Activated CD8-positive, alpha-beta T cell treated with anti-CD3 and anti-CD28 coated beads, Interleukin-2, amount 10 ng/mL, durations not matched to agents 7 days and 5 days (primary cell): ENCODE measurements at regions not wholly inside any gene's neighbourhood (a gene's known extent, or its start where the extent isn't known, plus 50 kb on each side); places are given as distances from the start of the nearest gene placed in this dataset. TPM values are rescaled to one million over a fixed set of nuclear protein-coding genes. Genes with fewer than 3 reads are reported as not detected.
A peak's percentile ranks its signal among the peaks of the same experiment; 100 is the strongest.

ENCODE experiments used
- ATAC-seq: fragments of 150-1000 bp; cut with Tn5 transposase; one replicate; pipeline ENCODE4 v1.10.0; 2021; ENCODE audit warnings: moderate library complexity
- CTCF ChIA-PET: fragments of 350-600 bp; sonication (Branson Sonifier 250); formaldehyde crosslinking; loops from one replicate; lab custom pipeline; 2021; ENCODE audit warnings: antibody characterized with exemption; lab: Charles Lee
- POLR2A ChIA-PET: fragments of 350-600 bp; sonication (Branson Sonifier 250); formaldehyde crosslinking; loops from one replicate; lab custom pipeline; 2021; ENCODE audit warnings: antibody characterized with exemption; lab: Charles Lee
- DNase-seq: peaks from one replicate; pipeline ENCODE4 v3.0.0-alpha.2; 2020
- H3K27ac Mint-ChIP-seq: one replicate; pipeline ENCODE4 v1.8.0; 2021; ENCODE audit warnings: mild to moderate bottlenecking, mixed read lengths
- H3K27me3 Mint-ChIP-seq: one replicate; pipeline ENCODE4 v1.8.0; 2021; ENCODE audit warnings: low read depth, mixed read lengths
- H3K36me3 Mint-ChIP-seq: one replicate; pipeline ENCODE4 v1.8.0; 2021; ENCODE audit warnings: low read depth, mixed read lengths
- H3K4me1 Mint-ChIP-seq: one replicate; pipeline ENCODE4 v1.8.0; 2021; ENCODE audit warnings: low read depth, mixed read lengths
- H3K4me3 Mint-ChIP-seq: one replicate; pipeline ENCODE4 v1.8.0; 2021; ENCODE audit warnings: mild to moderate bottlenecking, mixed read lengths
- H3K9me3 Mint-ChIP-seq: one replicate; pipeline ENCODE4 v1.8.0; 2022; ENCODE audit warnings: mixed read lengths; ENCODE audit not compliant: insufficient read depth
- microRNA-seq: library from miRNA; unstranded; fragments of <30 nt; microRNA quantifications from one replicate; pipeline ENCODE4 v1.2.0, GENCODE V29; 2022

- no peaks in the 10 kb centered on the region for H3K9me3 Mint-ChIP-seq
- H3K27me3 Mint-ChIP-seq = peaks cover 2% of the 10 kb centered on the region
- no peaks in the 10 kb centered on the region for H3K4me1 Mint-ChIP-seq
- H3K36me3 Mint-ChIP-seq = no peaks in the 10 kb centered on the region
- H3K4me3 Mint-ChIP-seq = no peak overlapping the region
- no peak overlapping the region for H3K27ac Mint-ChIP-seq
- ChIA-PET CTCF (no interaction called here), POLR2A (no interaction called here)
- no peak for DNase-seq
- ATAC-seq = no peak
These were observed 58.0 kb upstream of the PTPN13 start for GRCh38 chr4:86536151-86536550.

DNA sequence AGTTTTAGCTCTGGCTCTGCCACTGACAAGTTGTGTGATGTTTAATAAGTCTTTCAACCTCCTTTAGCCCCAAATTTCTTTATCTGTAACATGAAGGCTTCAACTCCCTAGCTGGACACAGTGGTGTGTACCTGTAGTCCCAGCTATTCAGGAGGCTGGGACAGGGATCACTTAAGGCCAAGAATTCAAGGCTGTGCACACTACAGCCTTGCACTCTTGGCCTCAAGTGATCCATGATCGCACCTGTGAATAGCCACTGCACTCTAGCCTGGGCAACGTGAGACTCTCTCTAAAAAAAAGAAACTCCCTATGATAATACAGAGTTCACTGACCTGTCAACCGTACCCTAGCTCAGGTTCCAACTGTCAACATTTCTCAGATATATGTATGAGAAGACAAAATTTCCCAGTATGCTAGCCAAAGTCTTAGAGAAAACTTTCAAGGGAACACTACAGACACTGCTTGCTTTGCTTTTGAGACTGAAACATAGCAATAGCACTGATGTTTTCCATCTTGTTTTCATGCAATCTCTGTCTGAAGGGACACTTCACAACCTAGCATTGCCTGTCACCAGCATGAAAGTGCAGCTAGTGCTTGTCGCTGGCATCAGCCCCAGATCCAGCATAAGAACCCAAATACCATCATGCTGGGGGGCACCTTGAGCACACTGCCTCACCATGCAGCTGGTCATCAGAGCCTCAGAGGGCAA, 51.6 kb upstream of the PTPN13 start:
- Mint-ChIP-seq H3K27me3 (no peaks in the 10 kb centered on the region), H3K36me3 (no peaks in the 10 kb centered on the region), H3K27ac (no peak overlapping the region), H3K4me3 (no peak overlapping the region), H3K9me3 (no peaks in the 10 kb centered on the region), H3K4me1 (peaks cover 8% of the 10 kb centered on the region)
- CTCF ChIA-PET = interaction anchor here (0.9 to 1.6 kb wide), 2 partner anchors 20 to 43 kb away, joined by 5 to 6 read pairs; no protein-coding TSS in a partner anchor
- DNase-seq (no peak), ATAC-seq (no peak)
- POLR2A ChIA-PET = no interaction called here

DNA sequence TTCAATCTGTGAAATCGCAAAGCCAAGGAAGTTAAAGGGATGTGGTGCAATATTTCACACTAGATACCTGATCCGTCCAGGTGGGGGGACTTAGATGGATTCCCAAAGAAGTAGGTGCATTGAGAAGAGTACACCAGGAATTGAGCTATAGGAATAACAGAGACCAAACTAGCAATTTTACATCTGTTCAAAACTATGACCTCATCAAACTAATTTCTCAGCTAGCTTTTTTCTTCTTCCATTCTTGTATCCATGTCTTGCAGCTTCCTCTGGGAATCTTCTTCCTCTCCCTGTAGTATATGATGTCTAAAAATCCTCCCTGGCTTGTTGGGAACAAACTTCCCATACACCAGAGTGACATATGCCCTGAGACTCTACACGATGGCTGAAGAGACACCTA, 51.0 kb upstream of the PTPN13 start:
- no peak overlapping the region for H3K27ac Mint-ChIP-seq

GRCh38 chr4:86543560-86544309, 50.4 kb upstream of the PTPN13 start:
- CTCF ChIA-PET = interaction anchor here (1.0 to 1.6 kb wide), 2 partner anchors 44 to 47 kb away, joined by 3 to 5 read pairs; no protein-coding TSS in a partner anchor
- Mint-ChIP-seq H3K27ac (no peak overlapping the region), H3K4me3 (no peak overlapping the region), H3K4me1 (peaks cover 8% of the 10 kb centered on the region), H3K36me3 (no peaks in the 10 kb centered on the region), H3K27me3 (no peaks in the 10 kb centered on the region), H3K9me3 (no peaks in the 10 kb centered on the region)
- DNase-seq (no peak), ATAC-seq (no peak)
- POLR2A ChIA-PET = no interaction called here

More for the DNA sequence above, 51.0 kb upstream of the PTPN13 start:
- ChIA-PET CTCF (interaction anchor here (1.6 kb wide), 1 partner anchor 44 kb away, joined by 5 read pairs; no protein-coding TSS in a partner anchor), POLR2A (no interaction called here)
- DNase-seq (no peak), ATAC-seq (no peak)
- no peaks in the 10 kb centered on the region for H3K36me3 Mint-ChIP-seq
- peaks cover 8% of the 10 kb centered on the region for H3K4me1 Mint-ChIP-seq
- no peaks in the 10 kb centered on the region for H3K9me3 Mint-ChIP-seq
- no peak overlapping the region for H3K4me3 Mint-ChIP-seq
- H3K27me3 Mint-ChIP-seq = no peaks in the 10 kb centered on the region

GRCh38 chr4:86544310-86544966, 49.7 kb upstream of the PTPN13 start:
- H3K4me3 Mint-ChIP-seq = no peak overlapping the region
- no peak for DNase-seq
- CTCF ChIA-PET = interaction anchor here (1.0 kb wide), 1 partner anchor 48 kb away, joined by 3 read pairs; no protein-coding TSS in a partner anchor

More at GRCh38 chr4:86544310-86544966, 49.7 kb upstream of the PTPN13 start:
- POLR2A ChIA-PET = no interaction called here
- peaks cover 8% of the 10 kb centered on the region for H3K4me1 Mint-ChIP-seq
- H3K27me3 Mint-ChIP-seq = no peaks in the 10 kb centered on the region
- no peaks in the 10 kb centered on the region for H3K9me3 Mint-ChIP-seq
- no peaks in the 10 kb centered on the region for H3K36me3 Mint-ChIP-seq
- ATAC-seq = no peak
- peak overlapping the region; percentile 27 for H3K27ac Mint-ChIP-seq

Small RNA genes in the stretch of these regions (microRNA-seq; reads per million reads assigned to microRNA genes)
- not detected for gene MIR4452
